HG03175 (cell line): ENCODE measurements at regions not wholly inside any gene's neighbourhood (a gene's known extent, or its start where the extent isn't known, plus 50 kb on each side); places are given as distances from the start of the nearest gene placed in this dataset.

Experiments
- ATAC-seq: cut with Tn5 transposase; IDR thresholded peaks from one replicate; pipeline ENCODE4 v1.9.1; 2021; ENCODE audit warnings: mild to moderate bottlenecking, moderate library complexity; ENCODE audit not compliant: unreplicated experiment

DNA sequence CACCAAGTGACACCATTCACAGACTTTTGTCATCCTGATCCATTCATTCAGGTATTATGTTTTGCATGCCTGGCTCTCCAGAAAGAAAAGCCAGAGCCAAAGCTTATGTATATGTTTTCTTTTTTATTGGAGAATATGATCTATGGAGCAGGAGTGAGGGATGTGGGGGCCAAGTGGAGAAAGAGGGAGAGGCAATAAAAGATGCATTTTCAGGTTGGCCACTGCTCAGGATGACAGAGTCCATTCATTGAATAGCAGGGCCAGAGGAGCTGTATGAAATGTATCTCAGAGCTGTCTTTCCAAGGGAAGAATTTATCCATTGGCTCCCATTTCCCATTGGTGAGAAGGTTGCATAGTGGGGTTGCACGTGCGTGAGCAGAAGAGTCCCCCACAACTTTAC is 416.1 kb downstream of the ATP23 start:
- no peak for ATAC-seq

DNA sequence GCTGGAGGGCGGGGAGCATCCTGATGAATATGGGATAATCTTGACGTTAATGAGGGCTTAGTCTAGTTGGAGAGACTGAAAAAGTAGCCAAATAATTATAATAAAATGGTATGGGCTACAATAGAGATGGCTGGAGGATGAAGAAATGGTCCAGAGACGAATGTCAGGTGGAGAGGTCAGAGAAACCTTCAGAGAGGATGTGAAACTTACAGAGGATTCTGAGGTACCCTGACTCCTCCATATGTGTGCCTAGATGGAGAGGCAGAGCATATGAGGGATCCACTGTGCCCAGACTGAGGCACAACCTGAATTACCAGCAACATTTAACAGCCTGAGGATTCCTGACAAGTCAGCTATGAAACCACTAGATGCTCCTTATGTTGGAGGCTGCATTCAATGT is 417.0 kb downstream of the ATP23 start:
- ATAC-seq: no peak

- ATAC-seq: no peak
Observed at GRCh38 chr12:58359084-58359483, 417.7 kb downstream of the ATP23 start.

- no peak for ATAC-seq
Observed at GRCh38 chr12:58361056-58361455, 419.7 kb downstream of the ATP23 start.

DNA sequence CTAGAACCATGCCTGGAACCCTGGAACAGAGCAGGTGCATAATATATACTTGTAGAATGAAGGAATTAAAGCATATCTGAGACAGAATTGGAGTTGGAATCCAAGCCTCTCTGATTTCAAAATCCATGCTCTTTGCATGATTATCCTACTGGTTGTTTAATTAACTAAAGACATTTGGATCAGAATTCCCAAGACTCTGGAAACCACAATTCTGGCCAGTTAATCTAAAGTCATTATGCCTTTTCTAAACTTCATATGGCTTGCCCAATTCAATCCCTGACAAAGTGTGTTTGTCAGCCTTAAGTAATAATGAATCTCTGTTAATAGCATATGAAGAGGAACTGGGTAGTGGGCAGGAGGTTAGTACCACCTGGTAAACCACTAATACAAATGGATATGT is 422.6 kb downstream of the ATP23 start:
- ATAC-seq: no peak

GRCh38 chr12:58364389-58365086 is 423.2 kb downstream of the ATP23 start:
- ATAC-seq: no peak

- no peak for ATAC-seq
Observed at GRCh38 chr12:58365087-58365390, 423.7 kb downstream of the ATP23 start.

DNA sequence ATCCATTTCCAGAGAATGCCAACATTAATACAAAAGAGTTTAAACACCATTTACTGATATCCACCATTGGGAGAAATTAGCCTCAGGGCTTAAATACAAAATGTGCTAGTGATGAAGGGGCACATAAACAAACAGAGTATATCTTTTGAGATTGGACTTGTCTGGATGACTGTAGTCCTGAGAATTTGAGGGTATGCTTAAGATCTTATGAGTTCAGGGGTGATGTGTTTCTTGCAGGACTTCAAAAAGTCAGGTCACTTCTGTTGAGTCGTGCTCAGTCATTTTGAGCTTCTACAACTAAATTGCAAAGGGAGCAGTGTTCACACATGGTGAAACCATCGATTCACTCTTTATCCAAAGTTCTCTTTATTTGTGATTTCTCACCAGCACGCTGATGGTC is 425.7 kb downstream of the ATP23 start:
- ATAC-seq: no peak

GRCh38 chr12:58368001-58368400 is 426.6 kb downstream of the ATP23 start:
- no peak for ATAC-seq

DNA sequence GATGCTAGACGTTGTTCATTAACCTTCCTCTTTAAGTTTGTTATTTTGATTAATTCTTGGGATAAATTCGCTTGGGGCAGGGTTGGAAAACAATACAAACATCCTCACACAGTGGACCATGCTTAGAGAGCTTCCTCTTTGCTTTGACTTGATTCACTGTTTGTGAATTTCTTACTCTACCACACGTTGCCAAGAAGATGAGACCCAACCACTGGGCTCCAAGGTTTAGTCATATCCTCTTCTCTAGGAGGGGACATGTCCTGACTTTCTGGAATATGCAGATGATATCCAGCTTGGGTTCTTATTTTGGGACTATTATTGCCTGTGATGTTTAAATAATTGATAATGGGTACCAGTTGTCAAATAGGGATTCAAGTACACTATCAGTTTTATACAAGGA is 428.2 kb downstream of the ATP23 start:
- no peak for ATAC-seq

DNA sequence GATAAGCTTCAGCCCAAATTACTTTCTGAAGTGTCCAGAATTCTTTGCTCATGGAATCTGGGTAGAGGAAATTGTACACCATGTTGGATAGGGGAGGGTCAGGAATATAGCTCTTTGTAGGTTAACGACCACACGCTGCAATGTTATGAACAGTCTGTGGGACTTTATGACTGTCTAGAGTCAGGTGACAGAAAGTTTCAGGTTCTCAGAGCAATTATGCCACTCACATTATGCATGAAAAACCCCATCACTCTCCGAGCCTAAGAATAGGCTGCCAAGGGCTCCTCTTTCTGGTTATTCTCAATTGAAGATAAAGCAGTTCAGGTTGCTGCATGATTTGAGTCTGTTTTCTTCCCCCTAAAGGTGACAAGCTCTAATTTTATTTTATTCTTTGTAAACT is 430.9 kb downstream of the ATP23 start:
- ATAC-seq: peak; percentile 79

DNA sequence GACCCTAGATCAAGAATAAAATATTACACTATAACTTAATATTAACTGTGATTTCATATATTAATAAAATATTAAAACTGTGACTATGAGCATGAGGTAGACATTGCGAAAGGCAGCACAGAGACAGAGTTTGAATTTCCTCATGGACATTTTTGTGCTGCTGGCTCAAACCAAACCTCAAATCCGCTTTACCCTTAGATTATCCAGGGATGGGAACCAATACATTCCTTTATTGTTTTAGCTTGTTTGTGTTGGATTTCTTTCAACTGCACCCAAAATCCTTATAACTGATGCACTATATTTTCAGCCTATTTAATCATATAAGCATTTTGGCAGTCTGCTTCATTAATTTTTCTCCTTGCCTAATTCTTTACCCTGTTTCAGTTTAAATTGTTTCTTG is 436.7 kb downstream of the ATP23 start:
- no peak for ATAC-seq

- no peak for ATAC-seq
Observed at GRCh38 chr12:58381546-58381945, 440.2 kb downstream of the ATP23 start.

- ATAC-seq: no peak
Observed at GRCh38 chr12:58384196-58384595, 442.8 kb downstream of the ATP23 start.

DNA sequence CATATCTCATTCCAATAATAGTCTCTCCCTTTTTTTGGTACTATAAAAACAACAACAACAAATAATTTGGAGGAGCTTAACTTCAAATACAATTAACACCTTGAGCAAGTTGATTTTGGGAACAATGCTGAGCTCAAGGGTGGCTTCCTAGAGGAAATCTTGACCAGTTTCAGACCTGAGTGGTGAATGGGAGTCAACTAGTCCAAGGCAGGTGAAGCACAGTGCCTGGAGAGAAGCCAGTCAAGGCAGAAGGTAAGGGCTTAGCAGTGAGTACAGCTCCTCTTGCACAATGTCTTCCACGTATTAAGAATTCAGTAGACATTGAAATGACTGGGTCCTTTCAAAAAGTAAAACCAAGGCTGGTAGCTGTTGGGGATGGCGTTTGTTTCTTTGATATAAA is 444.8 kb downstream of the ATP23 start:
- no peak for ATAC-seq

GRCh38 chr12:58387199-58387598 is 445.8 kb downstream of the ATP23 start:
- no peak for ATAC-seq

DNA sequence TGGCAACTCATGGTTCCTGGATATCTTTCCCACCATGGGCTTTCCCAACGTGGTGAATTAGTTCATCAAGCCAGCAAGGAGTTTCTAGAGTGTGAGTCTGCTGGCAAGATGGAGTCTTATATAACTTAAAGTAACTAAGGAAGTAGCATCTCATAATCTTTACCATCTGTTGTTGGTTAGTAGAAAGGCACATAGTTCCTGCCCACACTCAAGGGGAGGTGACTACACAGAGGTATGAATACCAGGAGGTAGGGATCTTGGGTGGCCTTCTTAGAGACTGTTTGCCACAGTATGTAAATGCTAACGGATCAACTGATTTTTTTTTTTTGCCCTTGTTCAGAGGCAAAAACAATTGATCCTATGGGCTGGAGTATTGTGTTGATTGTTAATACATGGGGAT is 446.9 kb downstream of the ATP23 start:
- no peak for ATAC-seq

- ATAC-seq: no peak
Observed at GRCh38 chr12:58393152-58393551, 451.8 kb downstream of the ATP23 start.

DNA sequence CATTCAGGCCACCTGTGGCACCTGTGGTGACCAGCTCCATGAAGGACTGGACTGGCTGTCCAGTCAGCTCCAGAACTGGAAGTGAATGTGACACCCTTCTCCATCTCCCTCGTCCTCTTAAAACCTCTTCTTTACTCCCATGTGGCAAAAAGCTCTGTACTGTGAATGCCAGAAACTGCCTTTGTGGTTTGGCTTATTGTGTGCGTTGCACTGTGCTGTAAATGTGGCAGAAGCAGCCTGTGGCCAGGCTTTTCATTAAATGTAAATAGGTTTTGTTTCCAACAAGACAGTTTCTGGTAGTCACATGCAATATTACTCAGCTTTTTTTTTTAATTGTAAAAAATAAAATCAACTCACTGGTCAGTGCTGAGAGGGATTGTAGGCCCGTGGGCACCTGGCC is 453.7 kb downstream of the ATP23 start:
- no peak for ATAC-seq

GRCh38 chr12:58395470-58395869 is 454.1 kb downstream of the ATP23 start:
- ATAC-seq: no peak

DNA sequence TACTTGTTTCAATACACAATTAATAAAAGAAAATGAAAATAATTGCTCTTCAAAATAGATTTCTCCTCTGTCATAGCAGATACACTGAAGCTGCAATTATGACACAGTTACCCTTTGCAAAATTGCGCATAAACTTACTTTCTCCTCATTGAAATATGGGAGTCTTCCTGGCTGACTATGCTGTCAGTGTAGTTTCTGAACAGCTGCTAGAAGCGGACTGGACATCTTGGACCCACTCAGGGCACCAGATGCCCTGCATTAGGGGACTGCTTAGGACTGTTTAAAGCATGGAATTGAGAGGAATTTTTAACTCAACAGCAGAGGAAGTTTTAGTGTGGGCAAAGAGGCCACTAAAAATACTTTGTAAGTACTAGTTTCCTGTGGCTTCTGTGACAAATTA is 454.9 kb downstream of the ATP23 start:
- ATAC-seq: no peak

DNA sequence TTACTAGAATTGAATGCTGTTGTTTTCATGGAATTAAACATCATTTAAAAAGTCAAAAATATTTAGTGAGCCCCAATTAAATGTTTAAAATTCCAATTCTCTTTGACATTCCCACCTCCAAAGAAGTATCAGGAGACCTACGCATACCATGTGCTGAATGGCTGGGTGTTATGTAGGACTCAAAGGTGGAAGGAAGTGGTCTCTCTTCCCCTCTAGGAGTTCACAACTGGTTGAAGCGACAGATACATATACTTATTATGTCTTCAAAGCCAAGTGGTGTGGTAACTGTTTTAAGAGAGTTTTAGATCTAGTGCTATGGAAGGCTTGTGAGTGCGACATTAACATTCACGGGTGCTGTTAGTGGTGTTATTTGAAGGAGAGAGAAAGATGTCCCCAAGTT is 464.0 kb downstream of the ATP23 start:
- no peak for ATAC-seq

DNA sequence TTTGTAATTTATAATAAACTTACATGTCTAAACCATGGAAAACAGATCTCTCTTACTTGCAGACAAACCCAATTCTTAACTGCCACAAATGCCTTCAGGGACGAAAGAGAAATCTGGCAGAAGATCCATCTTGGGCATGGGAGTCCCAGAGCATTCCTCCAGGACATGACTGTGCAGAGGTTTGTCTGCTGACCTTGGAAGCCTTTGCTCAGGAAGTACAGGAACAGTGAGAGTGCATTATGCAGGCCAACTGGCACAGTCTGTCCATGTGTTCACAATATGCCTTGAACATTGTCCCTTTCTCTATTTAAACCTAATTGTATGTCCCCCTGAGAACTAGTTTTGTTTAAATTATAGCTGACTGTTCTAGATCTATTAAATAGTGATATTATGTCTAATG is 467.1 kb downstream of the ATP23 start:
- no peak for ATAC-seq
